HG03565 (cell line): ENCODE measurements at regions not wholly inside any gene's neighbourhood (a gene's known extent, or its start where the extent isn't known, plus 50 kb on each side); places are given as distances from the start of the nearest gene placed in this dataset.
"Not testable (repeated sequence)": the region's sequence is repeated elsewhere in the genome, so short reads cannot be mapped to it uniquely, and the experiment has no call there.

Source experiments
- ATAC-seq: cut with Tn5 transposase; IDR thresholded peaks from one replicate; pipeline ENCODE4 v1.9.1; 2021; ENCODE audit warnings: mild to moderate bottlenecking, moderate library complexity; ENCODE audit not compliant: unreplicated experiment

DNA sequence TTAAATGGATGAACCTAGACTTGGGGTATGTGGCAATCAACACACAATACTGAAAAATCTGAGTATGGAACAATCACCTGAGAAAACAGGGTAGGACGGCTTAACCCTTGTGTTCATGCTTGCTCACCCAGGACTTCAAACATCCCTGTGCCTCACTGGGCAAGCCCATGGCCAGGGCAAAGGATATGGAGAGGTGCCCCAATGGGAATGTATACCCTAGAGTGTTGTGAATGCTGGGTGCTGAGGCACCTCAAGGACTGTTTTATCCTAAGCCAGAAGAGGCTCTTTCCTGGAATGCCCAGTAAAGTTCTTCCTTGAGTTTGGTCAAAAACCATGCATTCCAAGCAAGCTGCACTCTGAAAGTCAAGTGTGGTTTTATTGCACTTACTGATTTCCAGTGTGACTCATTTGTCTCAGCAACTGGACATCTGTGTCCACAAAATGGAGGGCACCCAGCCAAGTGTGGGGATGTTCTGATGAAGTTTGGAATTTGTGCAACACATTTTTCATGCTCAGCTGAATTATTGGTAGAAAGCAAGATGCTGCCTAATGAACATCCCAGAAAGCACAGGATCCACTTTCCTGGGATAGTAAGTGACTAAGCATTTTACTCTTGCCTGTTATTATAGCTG, 531.3 kb downstream of the RFC3 start:
- ATAC-seq = no peak

DNA sequence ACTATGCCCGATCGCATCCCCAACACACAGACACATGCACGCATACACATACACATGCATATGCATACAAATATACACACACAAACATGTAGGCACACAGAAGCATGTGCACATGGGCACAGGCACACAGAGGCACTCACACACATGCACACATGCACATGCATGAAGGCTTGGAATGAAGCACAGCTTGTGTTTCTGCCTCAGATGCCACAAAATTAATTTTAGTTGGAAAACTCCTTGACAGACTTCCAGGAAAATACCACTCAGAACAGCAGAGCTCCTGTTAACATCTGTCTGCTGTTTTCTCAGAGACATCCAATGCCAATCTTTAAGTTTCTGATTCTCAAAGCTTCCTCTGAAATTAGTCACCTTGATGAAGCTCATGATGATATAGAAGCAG, 532.7 kb downstream of the RFC3 start:
- no peak for ATAC-seq

DNA sequence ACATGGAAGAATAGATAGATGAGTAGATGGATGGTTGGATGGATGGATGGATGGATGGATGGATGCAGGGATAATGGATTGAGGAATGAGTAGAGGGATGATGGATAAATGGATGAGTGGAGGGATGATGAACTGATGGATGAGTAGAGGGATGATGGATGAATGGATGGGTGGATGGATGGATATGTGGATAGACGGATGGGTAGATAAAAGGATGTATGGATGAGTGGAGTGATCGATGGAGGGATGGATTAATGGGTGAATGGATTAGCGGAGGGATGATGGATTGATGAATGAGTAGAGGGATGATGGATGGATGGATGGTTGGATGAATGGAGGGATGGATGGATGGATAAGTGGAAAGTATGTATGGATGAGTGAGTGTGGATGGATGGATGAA, 533.2 kb downstream of the RFC3 start:
- ATAC-seq = no peak

DNA sequence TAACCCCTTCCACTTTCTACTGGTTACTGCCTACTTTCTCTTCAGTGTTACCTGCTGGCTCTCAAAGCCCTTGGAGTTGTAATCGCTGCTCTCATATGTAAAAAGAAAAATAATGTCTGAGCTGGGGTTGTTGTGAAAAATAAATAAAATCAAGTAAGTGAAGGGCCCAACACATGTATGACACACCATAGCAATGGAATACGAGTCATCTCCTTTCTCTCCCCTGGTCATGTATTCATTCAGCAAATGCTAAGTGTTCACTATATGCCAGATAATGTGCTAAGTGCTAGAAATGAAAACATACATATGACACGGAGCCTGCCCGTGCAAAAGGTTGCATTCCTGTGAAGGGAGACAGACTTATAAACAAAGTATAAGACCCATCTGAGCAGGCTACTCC, 535.0 kb downstream of the RFC3 start:
- ATAC-seq = no peak

DNA sequence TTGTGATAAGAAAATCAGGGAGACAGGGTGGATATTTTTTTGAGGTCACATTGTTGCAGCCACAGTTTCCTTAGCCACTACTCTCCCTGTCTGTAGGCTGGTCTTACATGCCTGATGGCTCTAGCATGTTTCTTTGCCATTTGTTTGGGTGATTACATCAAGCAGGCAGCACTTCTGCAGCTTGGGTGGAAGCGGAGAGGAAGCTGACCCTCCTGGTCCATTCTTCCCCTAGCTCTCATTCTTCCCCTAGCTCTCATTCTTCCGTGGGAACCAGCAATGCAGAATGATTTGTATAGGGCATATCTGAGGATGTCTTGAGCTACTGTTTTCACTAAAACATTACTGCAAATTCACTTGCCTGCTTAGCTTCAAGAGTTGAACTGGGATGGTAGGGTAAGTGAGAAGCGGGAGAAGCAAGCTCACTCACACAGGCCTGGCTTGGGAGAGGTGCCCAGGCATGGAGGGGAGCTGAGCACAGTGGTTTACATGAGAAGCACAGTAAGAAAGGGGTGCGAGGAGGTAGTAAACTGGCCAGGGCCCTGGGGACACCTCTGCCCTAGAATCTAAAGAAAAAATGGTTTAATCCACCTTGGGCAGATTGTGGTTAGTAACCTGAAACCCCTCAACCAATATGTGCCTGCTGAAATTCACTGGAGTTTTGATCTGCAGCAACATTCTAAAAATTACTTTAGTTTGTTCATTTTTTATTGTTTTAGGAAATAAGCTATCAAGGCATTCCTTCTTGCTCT, 538.9 kb downstream of the RFC3 start:
- ATAC-seq = no peak

DNA sequence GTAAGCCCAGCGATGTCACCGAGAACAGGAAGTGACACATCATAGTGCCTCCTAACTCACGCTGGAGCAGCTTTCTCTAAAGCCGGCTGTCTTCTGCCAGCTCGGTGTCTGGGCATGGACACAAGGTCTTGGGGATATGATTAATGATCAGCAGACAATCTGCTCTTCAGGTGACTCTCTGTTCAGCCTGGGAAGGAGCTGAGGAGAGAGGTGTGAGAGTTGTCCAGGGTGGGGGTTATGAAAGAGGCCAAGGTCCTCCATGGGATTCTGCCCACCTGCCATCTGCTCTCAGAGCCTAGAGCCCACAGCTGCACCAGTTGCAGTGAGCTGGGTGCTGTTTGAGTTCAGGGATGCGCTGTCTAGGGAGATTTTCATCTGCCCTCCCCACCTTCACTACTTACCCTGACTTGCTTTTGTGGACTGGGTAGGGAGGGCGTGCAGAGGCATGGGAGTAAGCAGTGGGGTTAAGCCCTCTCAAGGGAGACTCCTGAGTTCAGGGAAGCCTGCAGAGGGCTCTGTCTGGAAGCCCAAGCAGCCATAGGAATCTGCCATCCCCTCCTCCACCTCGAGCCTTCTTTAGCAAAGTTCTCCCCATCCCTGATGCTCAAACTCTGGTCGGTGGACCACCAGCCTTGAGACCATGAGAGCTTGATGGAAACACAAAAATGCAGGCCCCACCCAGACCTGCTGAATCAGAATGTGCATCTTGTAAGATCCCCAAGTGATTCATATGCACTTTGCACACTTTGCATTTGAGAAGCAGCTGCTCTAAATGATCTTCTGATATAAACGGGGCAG, 539.7 kb downstream of the RFC3 start:
- ATAC-seq = no peak

DNA sequence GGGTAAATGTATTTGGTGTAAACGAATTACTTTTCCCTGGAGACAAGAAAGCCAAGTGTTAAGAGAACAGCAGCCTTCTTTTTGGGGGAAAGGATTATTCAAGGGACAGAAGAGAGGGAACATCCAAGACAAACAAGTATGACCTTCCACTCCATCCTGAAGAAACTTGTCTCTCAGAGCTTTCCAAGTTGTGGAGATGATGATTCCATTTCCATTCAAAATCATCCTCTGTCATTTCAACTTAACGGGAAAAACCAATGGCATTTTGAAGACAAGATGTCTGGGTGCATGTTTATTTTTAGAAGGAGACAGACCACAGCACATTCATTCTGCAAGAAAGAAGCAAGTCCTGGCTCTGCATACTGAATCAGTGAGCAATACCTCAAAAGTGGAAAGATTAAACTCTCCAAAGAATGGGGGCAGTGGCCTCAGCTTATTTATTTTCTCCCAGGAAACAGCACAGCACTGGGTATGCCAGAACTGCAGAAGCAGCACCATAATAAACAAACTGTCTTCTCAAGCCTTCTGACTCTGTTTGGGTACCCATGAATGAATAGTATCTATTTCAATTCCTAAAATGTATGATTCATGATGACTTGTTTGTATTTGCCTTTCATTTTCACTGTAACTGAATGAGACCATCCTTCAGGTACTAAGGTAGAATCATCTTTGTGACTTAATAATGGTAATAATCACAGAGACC, 541.0 kb downstream of the RFC3 start:
- ATAC-seq = no peak

DNA sequence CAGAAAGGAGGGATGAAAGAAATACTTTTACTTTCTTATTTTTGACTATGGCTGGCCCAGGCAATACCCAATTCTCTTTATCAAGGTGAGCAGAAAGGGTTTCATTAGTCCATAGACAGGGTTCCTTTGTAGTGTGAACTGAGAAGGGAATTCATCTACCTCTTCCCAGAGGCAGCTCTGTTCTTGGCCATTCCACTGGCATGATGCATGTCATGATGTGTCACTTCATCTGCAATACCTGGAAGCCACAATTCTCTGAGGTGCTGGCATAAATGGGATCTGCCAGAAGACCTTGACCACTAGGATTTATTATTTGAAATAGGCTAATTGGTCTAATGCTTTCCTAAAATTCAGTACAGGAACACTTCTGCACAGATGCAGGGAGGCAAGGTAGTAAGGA, 542.8 kb downstream of the RFC3 start:
- ATAC-seq = no peak

DNA sequence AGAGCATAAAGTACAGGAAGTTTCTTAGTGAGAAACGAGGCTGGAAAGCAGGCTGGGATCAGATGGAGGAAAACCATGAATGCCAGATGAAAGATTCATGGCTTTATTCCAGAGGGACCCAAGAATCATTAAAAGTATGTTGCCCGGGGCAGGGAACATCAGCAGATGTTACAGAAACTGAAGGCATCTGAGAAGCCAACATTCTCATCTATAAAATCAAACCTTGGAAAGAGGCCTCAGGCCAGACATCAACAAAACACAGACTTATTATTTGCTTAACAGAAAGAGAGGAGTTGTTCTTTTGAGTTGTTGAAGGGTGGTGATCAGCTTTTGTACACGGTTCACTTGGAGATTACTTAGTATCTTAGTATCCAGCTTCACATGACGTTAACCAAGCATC, 543.6 kb downstream of the RFC3 start:
- ATAC-seq = no peak

DNA sequence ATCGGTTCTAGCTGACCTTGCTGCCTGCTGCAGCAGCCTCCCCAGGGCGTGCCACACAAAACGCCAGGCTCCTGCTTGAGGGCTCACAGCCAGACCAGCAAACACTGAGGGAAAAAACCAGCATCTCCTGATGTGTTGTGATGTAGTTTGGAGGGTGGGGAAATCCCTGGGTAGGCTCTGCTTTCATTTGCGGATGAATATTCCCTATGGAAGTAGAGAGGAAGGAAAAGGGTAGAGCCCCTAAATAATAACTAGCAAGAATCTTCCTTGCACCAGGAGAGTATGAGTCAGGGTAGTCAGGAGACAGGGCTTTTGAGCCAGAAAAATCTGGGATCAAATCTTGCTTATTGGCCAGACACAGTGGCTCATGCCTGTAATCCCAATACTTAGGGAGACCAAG, 545.3 kb downstream of the RFC3 start:
- ATAC-seq = no peak

DNA sequence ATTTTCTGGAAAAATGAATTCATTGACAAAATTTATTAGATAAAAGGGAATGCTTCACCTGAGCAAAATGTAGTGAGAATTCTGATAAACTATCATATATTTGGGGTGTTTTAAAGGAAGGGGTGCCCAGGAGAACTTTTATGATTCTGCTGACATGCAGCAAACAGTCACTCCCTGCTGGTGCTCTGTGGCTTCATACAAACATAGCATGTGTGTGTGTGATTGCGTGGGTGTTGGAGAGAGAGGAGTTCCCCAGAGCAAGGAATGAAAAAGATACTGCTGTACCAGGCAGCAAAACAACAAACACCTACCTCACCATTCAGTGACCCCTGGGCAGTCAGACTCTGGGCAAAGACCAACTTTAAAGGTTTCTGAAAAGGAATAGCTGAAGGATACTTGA, 546.7 kb downstream of the RFC3 start:
- no peak for ATAC-seq

DNA sequence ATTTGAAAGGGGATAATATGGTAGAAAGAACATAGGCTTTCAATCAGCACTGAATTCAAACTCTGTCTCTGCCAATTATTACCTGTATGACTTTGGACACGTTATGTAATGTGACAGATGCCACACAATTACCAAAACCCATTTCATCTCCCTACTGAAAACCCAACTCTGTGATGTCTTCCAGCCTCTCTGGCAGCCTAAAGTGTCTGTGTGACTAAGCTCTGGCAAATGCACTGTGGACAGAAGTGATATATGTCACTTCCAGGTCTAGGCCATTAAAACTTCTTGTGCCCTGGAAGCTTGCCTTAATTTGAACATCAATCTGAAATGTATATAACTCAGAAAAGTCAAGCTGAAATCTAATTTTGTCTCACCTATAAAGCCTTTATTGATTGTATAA, 552.0 kb downstream of the RFC3 start:
- no peak for ATAC-seq

DNA sequence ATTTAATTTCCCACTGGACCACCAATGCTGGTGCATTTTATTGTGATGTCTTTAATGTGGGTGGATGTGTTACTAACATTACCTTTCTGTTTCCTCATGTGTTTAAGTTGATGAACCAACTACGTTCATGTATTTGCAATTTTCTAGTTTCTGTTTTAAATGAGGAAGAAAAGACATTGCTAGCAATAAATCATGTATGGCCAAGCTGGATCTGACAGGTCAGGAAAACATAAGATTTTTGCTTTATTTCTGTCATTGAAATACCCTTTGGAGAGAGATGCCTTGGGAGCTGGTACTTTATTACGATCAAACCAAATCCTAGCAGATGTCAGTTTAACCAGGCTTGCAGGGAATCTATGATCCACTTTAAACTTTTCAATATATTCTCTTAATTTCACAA, 553.2 kb downstream of the RFC3 start:
- no peak for ATAC-seq

DNA sequence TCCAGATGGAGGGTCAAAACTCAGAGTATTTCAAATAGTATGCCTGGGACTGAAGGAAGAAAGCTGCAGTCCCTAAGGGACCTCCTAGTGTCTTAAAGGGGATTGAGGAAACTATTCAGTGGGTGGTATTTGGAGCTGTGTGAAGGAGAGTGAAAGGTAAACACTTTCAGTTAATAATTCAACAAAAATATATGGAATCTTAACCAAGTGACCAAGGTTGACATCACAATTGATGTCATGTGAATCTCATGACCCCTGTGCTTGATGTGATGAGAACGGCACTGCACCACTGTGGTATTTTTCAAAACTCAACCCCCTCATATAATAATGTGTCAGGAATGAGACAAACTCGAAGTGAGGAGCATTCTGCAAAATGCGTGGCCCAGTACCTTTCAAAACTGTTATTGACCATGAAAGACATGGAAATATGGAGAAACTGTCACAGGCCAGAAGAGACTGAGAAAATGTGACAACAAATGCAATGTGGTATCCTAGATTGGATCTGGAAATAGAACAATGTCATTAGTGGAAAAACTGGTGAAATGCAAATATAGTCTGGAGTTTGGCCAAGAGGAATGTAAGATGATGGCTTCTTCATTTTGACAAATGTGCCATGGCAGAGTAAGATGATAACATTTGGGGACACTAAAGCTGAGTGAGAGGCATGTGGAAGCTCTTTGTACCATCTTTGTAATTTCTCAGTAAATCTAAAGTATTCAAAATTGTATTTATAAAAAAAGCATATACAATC, 553.9 kb downstream of the RFC3 start:
- no peak for ATAC-seq

DNA sequence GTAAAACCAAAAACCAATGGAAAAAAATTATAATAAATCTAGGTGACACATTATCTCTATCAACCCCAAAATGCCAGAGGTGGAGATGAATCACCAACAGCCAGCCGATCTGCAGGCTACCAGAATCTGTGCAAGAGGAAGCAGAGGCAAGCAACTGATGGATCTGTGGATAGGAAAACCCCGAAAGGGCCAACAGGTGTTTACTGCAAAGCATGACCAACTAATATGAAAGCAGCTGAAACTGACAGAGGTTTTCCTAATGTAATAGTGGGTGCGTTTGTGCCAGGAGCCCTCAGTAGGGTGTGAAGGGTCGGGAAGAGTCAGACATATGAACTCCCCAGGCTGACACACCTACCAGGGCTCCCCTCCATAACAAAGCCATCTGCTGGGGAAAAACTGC, 554.6 kb downstream of the RFC3 start:
- ATAC-seq = no peak

DNA sequence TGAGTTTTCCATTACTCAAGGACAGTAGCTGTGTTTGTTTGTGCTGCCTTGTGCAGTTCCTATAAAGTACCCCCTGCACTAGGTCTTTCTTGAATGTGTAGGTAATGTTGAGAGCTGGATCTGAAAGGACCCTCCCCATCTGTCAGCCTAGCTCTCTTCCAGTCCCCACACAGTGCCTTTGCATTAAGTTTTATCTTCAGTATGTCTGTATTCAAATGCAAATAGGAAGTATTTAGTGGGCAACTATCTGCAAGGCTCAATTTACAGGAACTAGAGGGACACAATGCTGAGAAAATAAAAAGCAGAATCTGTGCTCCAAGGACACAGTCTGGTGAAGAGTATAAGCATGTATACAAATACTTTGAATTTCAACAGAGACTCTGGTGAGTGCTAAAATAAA, 558.5 kb downstream of the RFC3 start:
- no peak for ATAC-seq

DNA sequence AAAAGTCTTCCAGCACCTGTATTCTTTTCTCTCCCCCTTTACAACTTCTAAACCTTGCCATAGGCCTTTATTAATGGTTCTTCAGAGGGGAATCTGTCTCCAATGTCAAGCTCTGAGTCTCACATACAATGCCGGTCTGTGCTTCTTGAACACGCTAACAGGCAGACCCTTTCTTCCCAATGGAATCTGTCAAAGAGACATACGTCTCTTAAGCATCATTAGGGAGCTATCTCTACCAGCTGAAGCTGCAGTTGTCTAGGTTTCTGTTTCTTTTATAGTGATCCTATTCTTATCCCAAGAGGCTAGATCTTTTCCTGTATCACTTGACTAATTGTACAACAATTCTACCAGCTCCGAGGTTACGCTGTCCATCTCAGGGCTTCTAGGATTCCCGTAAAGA, 560.8 kb upstream of the NBEA start:
- no peak for ATAC-seq

DNA sequence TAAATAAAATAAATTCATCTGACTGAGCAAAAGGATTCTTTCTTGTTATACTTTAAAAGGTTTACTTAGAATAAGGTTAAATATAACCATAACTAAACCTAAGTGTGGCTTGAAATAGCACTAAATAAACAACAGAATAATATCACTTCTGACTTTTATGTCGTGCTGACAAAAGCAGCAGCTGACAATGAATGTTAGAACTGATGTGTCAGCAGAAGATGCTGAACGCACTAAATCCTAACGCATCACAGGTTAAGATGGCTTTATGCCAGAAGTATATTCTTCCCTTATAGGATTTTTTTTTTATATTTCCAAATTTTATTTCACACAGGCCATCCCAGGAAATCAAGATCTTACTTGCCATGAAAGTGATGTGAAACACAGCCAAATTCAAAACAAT, 558.3 kb upstream of the NBEA start:
- ATAC-seq = no peak

DNA sequence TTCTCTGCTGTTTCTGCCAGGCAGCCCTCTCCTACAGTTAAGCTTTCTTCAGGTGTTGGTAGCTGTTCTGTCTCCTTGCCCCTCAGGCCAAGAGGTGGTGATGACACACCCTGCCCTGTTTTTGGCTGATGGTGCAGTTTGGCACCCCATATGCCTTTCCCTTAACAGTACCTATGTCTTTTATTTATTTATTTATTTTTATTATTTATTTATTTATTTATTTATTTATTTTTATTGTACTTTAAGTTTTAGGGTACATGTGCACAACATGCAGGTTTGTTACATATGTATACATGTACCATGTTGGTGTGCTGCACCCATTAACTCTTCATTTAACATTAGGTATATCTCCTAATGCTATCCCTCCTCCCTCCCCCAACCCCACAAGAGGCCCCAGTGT, 555.8 kb upstream of the NBEA start:
- not testable (repeated sequence) for ATAC-seq

DNA sequence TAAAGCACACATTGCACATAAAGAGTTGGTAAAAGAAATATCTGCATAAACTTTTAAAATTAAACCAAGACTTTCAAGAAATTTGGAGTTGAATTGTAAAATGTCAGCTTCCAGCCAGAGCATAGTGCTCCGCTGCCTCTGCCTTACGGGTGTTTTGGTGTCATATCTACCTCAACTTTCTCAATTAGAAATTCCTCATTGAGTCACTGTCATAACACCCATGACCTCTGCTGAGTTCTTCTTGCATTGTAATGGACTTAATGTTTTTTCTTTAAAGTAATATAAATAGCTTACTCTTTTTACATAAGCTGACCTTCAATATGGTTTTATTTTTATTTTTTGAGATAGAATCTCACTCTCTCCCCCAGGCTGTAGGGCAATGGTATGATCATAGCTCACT, 551.0 kb upstream of the NBEA start:
- ATAC-seq = no peak

DNA sequence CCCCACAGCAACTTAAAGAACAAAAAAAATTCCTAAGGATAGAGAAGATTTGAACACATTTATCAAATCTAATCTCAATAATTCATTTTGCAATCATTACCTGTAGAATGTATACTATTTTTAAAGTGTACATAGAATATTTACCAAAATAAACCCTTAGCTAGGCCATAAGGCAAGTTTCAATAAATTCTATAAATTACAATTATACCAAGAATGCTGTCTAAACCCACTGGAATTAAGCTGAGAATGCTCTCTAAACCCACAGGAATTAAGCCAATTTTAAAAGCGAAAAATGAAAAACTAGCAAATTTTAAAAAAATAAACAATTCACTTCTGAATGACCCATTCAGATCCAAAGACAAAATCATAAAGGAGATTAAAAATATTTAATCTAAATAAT, 540.4 kb upstream of the NBEA start:
- ATAC-seq = no peak
